ENCODE measurements at regions not wholly inside any gene's neighbourhood (a gene's known extent, or its start where the extent isn't known, plus 50 kb on each side); places are given as distances from the start of the nearest gene placed in this dataset.

DNA sequence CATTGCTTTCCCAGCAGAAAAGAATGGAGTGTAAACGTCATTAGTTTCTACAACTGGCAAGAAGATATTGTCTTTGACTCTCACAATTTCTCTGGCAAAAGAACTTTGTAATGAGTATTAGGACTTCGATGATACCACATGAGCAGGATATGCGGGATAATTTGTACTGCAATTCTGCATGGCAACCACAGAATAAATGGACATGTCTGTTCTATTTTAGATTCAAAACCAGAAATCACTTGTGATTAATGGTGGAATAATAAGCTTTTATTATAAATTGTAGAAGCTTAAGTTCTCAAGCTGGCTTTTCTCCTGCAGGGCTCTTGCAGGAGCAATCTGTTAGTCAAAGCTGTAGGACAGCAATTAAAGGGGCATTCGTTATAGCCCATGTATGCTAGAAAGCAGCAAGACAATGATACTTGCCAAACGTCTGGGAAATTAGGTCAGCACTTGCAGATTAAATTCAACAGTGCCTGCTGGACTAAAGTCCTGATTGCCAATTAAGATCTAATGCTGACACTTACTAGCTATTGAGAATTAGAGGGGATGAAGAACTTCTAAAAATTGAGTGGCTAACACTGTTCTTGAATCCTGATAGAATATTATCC, 177.9 kb downstream of the PTH2R start:
- Histone ChIP-seq H3K27ac (ENCODE audit: low read length in 2 of 2) (no peak overlapping the region), H3K9ac (ENCODE audit: low read length) (no peak overlapping the region), H3K4me1 (ENCODE audit: control insufficient read depth in 2 of 2, insufficient read depth in 2 of 2, low read length in 2 of 2) (no peaks in the 10 kb centered on the region), H3K79me2 (ENCODE audit: control insufficient read depth, insufficient read depth, low read length) (no peaks in the 10 kb centered on the region), H3K4me2 (replicated peaks; ENCODE audit: low read depth, low read length, poor library complexity, severe bottlenecking) (no peak overlapping the region), H4K20me1 (ENCODE audit: control insufficient read depth, insufficient read depth, low read length, poor library complexity, severe bottlenecking) (no peaks in the 10 kb centered on the region), H3K9me3 (ENCODE audit: control extremely low read depth in 1 of 3, control insufficient read depth in 2 of 3, insufficient read depth in 1 of 3, low read length in 2 of 3) (no peaks in the 10 kb centered on the region), H3K36me3 (replicated peaks in 1 of 2; ENCODE audit: control extremely low read depth in 1 of 2, control insufficient read depth in 1 of 2, extremely low read depth in 1 of 2, insufficient read depth in 2 of 2, low read length in 1 of 2) (no peaks in the 10 kb centered on the region), H3K27me3 (replicated peaks in 1 of 4; ENCODE audit: control extremely low read depth in 1 of 4, control insufficient read depth in 3 of 4, insufficient read depth in 4 of 4, low read length in 3 of 4) (no peaks in the 10 kb centered on the region), H3K4me3 (ENCODE audit: control extremely low read depth in 1 of 5, extremely low read depth in 1 of 5, insufficient read depth in 1 of 5, low read depth in 2 of 5, low read length in 4 of 5) (no peak overlapping the region), H2AFZ (ENCODE audit: insufficient read depth, low read depth, low read length, poor library complexity, severe bottlenecking) (no peak overlapping the region)
- Mint-ChIP-seq H3K27ac (no peak overlapping the region), H3K27me3 (no peaks in the 10 kb centered on the region), H3K4me3 (no peak overlapping the region), H3K9me3 (ENCODE audit: insufficient read depth) (no peaks in the 10 kb centered on the region), H3K4me1 (no peaks in the 10 kb centered on the region)
- TF ChIP-seq EZH2 (IDR thresholded peaks at IDR 0.05; ENCODE audit: borderline replicate concordance, insufficient read depth, low read depth, low read length, poor library complexity, severe bottlenecking), result no peak
- TF ChIP-seq, protein P1, sequence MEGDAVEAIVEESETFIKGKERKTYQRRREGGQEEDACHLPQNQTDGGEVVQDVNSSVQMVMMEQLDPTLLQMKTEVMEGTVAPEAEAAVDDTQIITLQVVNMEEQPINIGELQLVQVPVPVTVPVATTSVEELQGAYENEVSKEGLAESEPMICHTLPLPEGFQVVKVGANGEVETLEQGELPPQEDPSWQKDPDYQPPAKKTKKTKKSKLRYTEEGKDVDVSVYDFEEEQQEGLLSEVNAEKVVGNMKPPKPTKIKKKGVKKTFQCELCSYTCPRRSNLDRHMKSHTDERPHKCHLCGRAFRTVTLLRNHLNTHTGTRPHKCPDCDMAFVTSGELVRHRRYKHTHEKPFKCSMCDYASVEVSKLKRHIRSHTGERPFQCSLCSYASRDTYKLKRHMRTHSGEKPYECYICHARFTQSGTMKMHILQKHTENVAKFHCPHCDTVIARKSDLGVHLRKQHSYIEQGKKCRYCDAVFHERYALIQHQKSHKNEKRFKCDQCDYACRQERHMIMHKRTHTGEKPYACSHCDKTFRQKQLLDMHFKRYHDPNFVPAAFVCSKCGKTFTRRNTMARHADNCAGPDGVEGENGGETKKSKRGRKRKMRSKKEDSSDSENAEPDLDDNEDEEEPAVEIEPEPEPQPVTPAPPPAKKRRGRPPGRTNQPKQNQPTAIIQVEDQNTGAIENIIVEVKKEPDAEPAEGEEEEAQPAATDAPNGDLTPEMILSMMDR (IDR thresholded peaks at IDR 0.05), result no peak
- ChIA-PET POLR2A (no interaction called here), CTCF (no interaction called here)
- WGBS (ENCODE audit: insufficient coverage), result 91% methylated on average over 3 of the region's 5 CpGs
- DNase-seq (no peak), ATAC-seq (ENCODE audit: low read depth) (no peak)
- intact Hi-C loops (cut with micrococcal nuclease), result no loop called here

DNA sequence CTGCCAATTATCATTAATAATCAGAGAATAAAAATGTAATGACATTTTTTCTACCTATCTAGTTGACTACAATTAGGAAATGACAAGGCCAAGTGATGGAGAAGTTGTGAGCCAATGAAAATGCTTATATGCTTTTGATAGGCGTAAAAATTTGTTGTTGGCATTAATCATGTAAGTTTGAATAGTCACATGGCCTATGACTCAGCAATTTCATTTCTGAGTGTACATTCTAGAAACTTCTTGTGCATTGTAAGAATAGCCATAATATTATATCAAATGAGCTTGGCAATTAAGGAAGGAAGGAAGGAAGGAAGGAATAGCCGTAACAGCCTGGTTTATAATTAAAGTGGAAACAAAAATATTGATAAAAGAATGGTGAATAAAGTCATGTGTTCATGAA, 179.9 kb downstream of the PTH2R start:
- DNase-seq (no peak), ATAC-seq (ENCODE audit: low read depth) (no peak)
- H3K27me3 Mint-ChIP-seq, result no peaks in the 10 kb centered on the region
- no peaks in the 10 kb centered on the region for H3K79me2 ChIP-seq (ENCODE audit: control insufficient read depth, insufficient read depth, low read length)
- intact Hi-C loops (cut with micrococcal nuclease), result no loop called here
- no CpG with 5 or more reads among the region's 2 CpGs for WGBS (ENCODE audit: insufficient coverage)
- no peaks in the 10 kb centered on the region for H3K4me1 ChIP-seq (ENCODE audit: control insufficient read depth in 2 of 2, insufficient read depth in 2 of 2, low read length in 2 of 2)
- ChIA-PET CTCF (no interaction called here), POLR2A (no interaction called here)
- no peaks in the 10 kb centered on the region for H3K9me3 Mint-ChIP-seq (ENCODE audit: insufficient read depth)
- no peaks in the 10 kb centered on the region for H3K36me3 ChIP-seq (replicated peaks in 1 of 2; ENCODE audit: control extremely low read depth in 1 of 2, control insufficient read depth in 1 of 2, extremely low read depth in 1 of 2, insufficient read depth in 2 of 2, low read length in 1 of 2)
- no peaks in the 10 kb centered on the region for H3K4me1 Mint-ChIP-seq
- no peak overlapping the region for H3K27ac ChIP-seq (ENCODE audit: low read length in 2 of 2)
- TF ChIP-seq EZH2 (IDR thresholded peaks at IDR 0.05; ENCODE audit: borderline replicate concordance, insufficient read depth, low read depth, low read length, poor library complexity, severe bottlenecking), result no peak
- TF ChIP-seq, protein P1 (IDR thresholded peaks at IDR 0.05), result no peak
- no peaks in the 10 kb centered on the region for H3K27me3 ChIP-seq (replicated peaks in 1 of 4; ENCODE audit: control extremely low read depth in 1 of 4, control insufficient read depth in 3 of 4, insufficient read depth in 4 of 4, low read length in 3 of 4)
- H3K4me3 Mint-ChIP-seq, result no peak overlapping the region
- no peak overlapping the region for H3K9ac ChIP-seq (ENCODE audit: low read length)
- no peak overlapping the region for H2AFZ ChIP-seq (ENCODE audit: insufficient read depth, low read depth, low read length, poor library complexity, severe bottlenecking)
- H3K9me3 ChIP-seq (ENCODE audit: control extremely low read depth in 1 of 3, control insufficient read depth in 2 of 3, insufficient read depth in 1 of 3, low read length in 2 of 3), result no peaks in the 10 kb centered on the region
- no peak overlapping the region for H3K4me3 ChIP-seq (ENCODE audit: control extremely low read depth in 1 of 5, extremely low read depth in 1 of 5, insufficient read depth in 1 of 5, low read depth in 2 of 5, low read length in 4 of 5)
- no peaks in the 10 kb centered on the region for H4K20me1 ChIP-seq (ENCODE audit: control insufficient read depth, insufficient read depth, low read length, poor library complexity, severe bottlenecking)
- H3K4me2 ChIP-seq (replicated peaks; ENCODE audit: low read depth, low read length, poor library complexity, severe bottlenecking), result no peak overlapping the region
- no peak overlapping the region for H3K27ac Mint-ChIP-seq
